HEK293 (cell line): ENCODE measurements at regions not wholly inside any gene's neighbourhood (a gene's known extent, or its start where the extent isn't known, plus 50 kb on each side); places are given as distances from the start of the nearest gene placed in this dataset.

Source experiments
- GLIS1 ChIP-seq: fragments of 450-650 bp; formaldehyde crosslinking; IDR thresholded peaks from 2 replicates; pipeline ENCODE4 v1.5.1; 2016; ENCODE audit warnings: missing biosample characterization, missing genetic modification characterization
- KLF10 ChIP-seq: fragments of 450-650 bp; IDR thresholded peaks from 2 replicates; pipeline ENCODE4 v1.5.1; 2018; ENCODE audit warnings: missing biosample characterization, mild to moderate bottlenecking, missing genetic modification characterization
- KLF7 ChIP-seq: fragments of 450-650 bp; formaldehyde crosslinking; IDR thresholded peaks from 2 replicates; pipeline ENCODE4 v1.5.1; 2016; ENCODE audit warnings: missing biosample characterization, missing genetic modification characterization, borderline replicate concordance
- ZNF24 ChIP-seq: fragments of 450-650 bp; formaldehyde crosslinking; IDR thresholded peaks from 2 replicates; pipeline ENCODE4 v1.5.1; 2016; ENCODE audit warnings: missing biosample characterization, missing genetic modification characterization
- ZNF529 ChIP-seq: fragments of 450-650 bp; formaldehyde crosslinking; IDR thresholded peaks from 2 replicates; pipeline ENCODE4 v1.5.1; 2017; ENCODE audit warnings: missing genetic modification characterization, missing biosample characterization; ENCODE audit not compliant: insufficient replicate concordance
- ZNF549 ChIP-seq: fragments of 450-650 bp; IDR thresholded peaks from 2 replicates; pipeline ENCODE4 v1.5.1; 2018; ENCODE audit warnings: missing biosample characterization, missing genetic modification characterization, mild to moderate bottlenecking, inconsistent platforms, moderate library complexity

GRCh38 chr16:23005951-23006350 lies 143.3 kb downstream of the USP31 start:
- TF ChIP-seq ZNF549 (no peak), KLF7 (no peak), KLF10 (tag by site-specific recombination) (no peak), GLIS1 (tag by site-specific recombination) (no peak), ZNF529 (tag by site-specific recombination) (no peak), ZNF24 (no peak)
